T-helper 1 cell (primary cell): ENCODE measurements at regions not wholly inside any gene's neighbourhood (a gene's known extent, or its start where the extent isn't known, plus 50 kb on each side); places are given as distances from the start of the nearest gene placed in this dataset.

ENCODE experiments used
- DNase-seq, 5 donors: peaks; one replicate each; pipeline ENCODE4 v3.0.0-alpha.2; 2012 to 2020

- no peak for DNase-seq
These were observed 347.8 kb downstream of the PTEN start for GRCh38 chr10:88211230-88211629.

- DNase-seq: no peak
These were observed 348.6 kb downstream of the PTEN start for GRCh38 chr10:88212069-88212468.

- DNase-seq: no peak
These were observed 349.7 kb downstream of the PTEN start for GRCh38 chr10:88213065-88213605.

GRCh38 chr10:88216976-88217375, 353.6 kb downstream of the PTEN start:
- DNase-seq: no peak

GRCh38 chr10:88218362-88218761, 354.9 kb downstream of the PTEN start:
- DNase-seq: no peak

- no peak for DNase-seq
These were observed 356.3 kb downstream of the PTEN start for GRCh38 chr10:88219753-88220152.

- DNase-seq: no peak
These were observed 357.9 kb downstream of the PTEN start for GRCh38 chr10:88221010-88221973.

GRCh38 chr10:88222881-88223280, 359.5 kb downstream of the PTEN start:
- DNase-seq: no peak
